ENCODE measurements at regions not wholly inside any gene's neighbourhood (a gene's known extent, or its start where the extent isn't known, plus 50 kb on each side); places are given as distances from the start of the nearest gene placed in this dataset.

- no peak for FAIRE-seq
Measured at GRCh38 chr3:31232055-31233025, 300.4 kb upstream of the STT3B start.

DNA sequence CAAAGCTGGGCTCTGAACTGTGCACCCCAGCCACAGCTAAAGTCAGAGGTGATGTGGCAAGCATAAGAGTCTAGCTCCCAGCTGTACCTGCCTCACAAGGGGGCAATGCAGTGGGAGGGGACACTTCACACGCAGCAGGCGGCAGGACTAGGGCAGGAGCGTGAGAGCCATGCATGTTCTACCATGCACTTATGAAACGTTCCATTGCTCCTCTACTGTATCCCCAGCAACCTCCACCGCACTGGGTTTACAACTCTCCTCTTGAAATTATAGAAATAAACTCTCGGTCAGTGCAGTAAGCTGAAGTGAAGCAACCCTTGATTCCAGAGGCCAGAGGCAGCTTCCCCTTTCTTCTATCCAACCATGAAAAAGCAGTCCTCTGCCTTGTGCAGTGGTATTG is 298.6 kb upstream of the STT3B start:
- FAIRE-seq, result no peak

- no peak for FAIRE-seq
Measured at GRCh38 chr3:31235062-31235700, 297.5 kb upstream of the STT3B start.

GRCh38 chr3:31237887-31238286 is 294.8 kb upstream of the STT3B start:
- no peak for FAIRE-seq

GRCh38 chr3:31240013-31240412 is 292.7 kb upstream of the STT3B start:
- no peak for FAIRE-seq

DNA sequence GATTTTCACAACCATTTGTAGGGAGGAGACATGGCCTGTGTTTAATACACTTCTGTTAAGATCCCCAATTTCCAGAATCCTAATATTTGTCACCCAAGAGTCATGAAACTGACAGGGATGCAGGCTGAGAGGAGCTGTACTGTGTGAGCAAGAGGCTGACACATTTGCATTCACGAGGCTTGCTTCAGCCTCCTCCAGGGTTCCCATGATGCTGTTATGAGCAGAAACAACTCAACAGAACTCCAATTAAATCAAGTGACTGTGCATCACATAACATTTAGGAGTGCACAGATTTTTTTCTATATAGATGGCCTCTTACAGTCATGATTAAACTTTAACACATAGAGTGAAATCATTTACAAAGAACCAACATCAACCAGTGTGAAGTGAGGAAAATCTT is 292.3 kb upstream of the STT3B start:
- FAIRE-seq, result no peak

DNA sequence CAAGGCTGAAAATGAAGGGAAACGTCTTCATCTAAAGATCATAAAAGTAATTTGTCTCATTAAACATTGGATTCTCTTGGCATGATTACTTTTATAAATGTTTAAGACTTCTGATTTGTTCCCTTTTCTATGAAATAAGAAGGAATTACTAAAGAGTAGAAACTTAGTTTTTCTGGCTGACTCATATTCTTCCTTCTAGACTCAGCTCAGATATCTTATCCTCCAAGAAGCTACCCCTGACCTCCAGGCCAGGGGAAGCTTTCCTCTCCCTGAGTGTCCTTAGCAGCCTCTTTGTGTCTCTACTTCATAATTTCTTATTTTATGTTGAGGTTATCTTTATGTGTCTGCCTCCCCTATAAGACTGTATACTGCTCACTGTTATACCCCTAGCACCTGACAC is 291.9 kb upstream of the STT3B start:
- no peak for FAIRE-seq

GRCh38 chr3:31241533-31241932 is 291.2 kb upstream of the STT3B start:
- no peak for FAIRE-seq

DNA sequence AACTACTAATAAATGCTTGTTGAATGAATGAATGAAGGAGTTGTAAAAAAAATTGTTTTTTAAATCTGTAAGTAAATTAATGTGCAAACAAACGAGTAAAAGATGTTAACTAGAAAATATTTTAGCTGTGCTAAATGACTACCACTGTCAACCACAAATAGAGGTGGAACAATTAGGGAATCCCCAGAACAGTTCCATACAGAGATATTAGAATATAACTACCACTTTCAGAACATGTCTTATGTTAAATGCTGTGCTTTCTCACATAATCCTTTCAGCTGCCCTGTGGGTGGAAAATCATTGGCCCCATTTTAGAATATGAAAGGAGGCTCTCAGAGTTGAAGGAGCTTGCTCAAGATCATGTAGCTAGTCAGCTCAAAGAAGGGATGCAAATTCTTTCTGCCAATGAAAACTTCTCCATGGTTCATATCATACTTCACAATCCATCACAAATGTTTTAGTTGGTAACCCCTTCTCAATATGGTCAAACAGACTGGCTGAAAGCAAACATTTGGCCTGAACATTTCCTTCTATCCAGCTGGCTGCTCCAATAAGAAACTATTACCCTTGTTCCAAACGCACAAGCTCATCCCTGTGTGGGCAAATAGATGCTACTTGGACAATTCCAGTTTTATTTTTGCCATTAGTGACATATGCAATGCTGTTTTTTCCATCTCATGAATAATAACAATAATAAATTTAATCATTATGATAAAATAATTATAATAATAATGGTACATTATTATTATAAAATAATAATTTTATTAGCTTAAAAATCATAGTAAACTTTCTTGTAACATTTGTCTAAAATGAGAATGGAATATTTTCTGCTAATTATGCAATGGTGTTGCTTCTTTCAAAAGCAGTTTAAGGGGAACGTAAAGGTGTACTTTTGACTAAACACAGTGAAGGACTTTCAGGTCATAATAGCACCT is 290.4 kb upstream of the STT3B start:
- FAIRE-seq, result no peak

DNA sequence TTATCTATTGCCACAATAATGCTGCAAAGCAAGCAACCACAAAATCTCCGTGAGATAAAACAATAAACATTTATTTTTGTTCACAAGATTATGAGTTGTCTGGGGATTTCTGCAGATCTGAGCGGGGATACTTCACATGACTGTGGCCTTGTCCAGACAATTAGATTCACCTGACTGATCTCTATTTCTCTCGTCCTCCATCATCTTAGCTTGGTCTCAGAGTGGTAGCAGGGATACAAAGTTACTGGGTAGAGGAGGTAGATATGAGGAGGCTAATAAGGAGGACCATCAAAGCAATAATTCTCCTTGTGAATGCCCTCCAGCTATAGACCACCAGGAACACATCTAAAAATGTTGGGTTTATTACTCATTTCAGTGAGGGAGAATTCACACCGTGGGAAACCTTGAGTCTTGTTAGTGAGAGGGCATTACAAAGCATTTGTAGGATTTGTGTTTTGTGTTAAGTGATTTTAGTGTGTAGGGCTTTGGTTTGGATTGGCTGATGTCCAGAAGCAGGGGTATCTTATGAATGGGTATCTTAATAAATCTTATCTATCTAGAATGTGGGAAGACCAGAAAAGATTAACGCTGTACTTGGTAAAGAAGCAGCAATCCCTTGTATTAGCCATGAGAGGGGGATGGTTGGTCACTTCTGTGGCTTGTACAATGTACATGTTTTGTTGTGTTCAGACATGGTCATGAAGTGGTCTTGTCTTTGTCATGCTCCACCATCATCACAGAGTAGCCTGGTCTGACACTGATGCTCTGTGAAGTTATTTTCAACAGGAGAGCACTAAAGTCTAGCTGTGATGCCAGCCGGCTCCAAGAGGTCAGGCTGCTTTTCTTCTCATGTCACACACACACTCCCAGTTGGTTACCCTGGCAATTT is 287.6 kb upstream of the STT3B start:
- FAIRE-seq, result no peak

- no peak for FAIRE-seq
Measured at GRCh38 chr3:31246293-31247062, 286.2 kb upstream of the STT3B start.

DNA sequence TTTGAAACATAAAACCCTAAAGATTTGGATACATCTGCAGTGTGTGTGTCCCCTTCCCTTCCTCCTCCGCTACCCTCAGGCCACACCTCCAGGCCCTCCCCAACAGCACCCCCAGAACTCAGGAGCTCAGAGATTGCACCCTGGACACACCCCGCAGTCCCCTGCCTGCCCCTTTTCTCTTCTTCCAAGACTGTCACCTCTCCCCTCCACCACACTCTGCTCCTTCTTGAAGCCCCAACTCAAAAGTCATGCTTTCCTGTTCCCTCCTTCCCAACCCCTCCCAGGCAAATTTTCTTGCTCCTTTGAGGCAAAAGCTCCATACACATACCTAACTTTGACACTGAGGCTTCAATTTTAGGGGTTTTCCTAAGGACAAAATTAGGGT is 285.7 kb upstream of the STT3B start:
- no peak for FAIRE-seq

DNA sequence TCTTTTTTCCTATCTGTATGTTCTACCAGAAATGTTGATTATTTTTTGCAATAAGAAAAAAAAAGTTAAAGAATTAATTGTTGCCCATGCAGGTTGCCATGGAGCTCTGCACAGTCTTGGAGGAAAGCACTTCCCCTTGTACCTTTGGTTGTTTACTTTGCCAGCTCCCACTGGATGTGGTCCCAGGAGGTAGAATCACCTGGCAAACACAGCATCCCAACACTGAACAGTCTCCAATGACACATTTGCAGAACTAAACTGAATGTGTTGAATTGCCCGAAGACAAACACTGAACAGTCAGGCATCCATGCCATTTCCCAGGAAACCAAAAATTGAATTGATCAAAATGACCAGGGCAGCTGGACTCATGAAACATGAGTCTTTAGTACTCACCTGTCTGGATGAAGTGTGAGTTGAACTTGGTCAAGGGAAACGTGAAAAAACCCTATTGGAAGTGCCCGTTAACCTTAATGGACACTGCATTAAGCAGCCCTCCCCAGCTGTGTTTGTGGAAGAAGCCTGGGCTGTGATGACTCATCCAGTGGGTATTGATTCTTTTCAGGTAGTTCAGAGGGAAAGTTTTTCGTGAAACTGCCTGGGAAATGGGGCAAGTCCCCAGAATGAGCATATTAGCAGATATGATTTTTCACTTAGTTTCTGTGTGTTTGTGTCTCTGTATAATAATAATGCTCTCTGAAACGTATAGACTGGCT is 284.7 kb upstream of the STT3B start:
- FAIRE-seq, result no peak

DNA sequence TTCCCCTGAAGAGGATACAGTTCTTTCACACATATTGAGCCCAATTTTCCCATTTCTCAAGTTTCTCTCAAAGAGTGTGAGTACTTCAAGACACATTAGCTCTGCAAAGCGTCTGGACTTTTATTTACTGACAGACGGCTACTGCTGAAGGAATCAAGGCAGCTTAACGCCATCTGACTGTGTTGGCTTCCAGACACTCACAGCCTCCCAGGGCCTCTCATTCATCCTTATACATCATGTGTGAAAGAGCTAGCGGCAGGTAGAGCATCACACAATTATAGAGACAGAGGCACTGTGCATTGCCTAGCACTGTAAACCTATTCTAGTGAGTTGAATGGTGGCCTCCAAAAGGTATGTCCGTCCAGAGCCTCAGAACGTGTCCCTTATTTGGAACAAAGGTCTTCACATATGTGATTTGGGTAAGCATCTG is 284.1 kb upstream of the STT3B start:
- FAIRE-seq, result no peak

- FAIRE-seq, result no peak
Measured at GRCh38 chr3:31249545-31249944, 283.2 kb upstream of the STT3B start.

DNA sequence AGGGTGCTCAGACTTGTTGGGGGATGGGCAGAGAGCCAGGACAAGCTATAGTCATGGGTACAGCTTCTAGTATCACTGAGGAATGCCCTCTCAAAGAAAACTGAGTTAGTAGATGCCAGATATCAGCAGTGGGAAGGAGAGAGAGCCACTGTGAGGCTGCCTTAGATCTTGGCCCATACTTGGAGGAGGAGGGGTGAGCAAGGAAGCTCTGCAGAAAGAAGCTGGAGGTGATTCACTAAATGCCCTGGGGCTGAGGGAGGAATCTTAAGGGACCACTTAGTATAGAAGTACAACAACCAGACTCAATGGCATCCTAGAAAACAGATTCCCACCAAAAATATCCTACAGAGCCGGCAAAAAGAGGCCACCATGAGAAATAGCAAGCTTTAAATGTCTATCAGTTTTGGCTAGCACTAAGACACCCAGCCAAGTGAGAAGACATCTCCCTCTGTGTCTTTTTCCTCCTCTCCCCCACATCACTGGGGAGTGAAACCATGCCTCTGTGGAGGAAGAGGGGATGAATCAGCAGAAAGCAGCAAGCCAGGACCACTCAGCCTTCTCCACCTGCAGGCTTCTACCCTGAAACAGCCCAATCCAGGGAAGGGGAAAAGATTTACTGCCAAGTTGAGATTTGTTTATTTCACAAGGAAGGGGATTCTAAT is 282.5 kb upstream of the STT3B start:
- FAIRE-seq, result no peak

DNA sequence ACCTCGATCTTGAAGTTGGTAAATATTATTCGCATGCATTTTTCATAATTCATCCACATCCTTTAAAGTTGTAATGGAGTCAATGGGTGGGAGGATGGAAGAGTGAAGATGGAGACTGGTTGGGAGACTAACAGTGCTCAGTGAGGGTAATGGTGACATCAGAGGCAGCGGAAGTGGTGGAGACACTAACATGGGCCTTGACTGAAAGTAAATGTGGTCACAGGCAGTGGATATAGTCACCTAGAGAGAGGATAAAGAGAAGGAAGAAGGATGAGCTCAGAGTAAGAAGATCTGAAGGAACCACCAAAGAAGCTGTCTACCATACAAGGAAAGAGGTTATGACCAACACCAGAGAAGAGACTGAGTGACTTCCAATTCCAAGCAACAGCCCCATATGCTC is 281.6 kb upstream of the STT3B start:
- FAIRE-seq, result no peak

GRCh38 chr3:31252216-31253185 is 280.2 kb upstream of the STT3B start:
- no peak for FAIRE-seq

- no peak for FAIRE-seq
Measured at GRCh38 chr3:31253782-31254181, 278.9 kb upstream of the STT3B start.

Measured in colon (tissue), 2 donors.